AG20443 (cell line): ENCODE measurements at regions not wholly inside any gene's neighbourhood (a gene's known extent, or its start where the extent isn't known, plus 50 kb on each side); places are given as distances from the start of the nearest gene placed in this dataset.

Experiments used
- DNase-seq: peaks from one replicate; pipeline ENCODE4 v3.0.0; 2012; ENCODE audit warnings: low spot score, mixed read lengths

- DNase-seq: no peak
Measured at GRCh38 chr18:45266023-45266422, 349.3 kb upstream of the SLC14A2 start.

- DNase-seq: no peak
Measured at GRCh38 chr18:45267622-45268021, 347.7 kb upstream of the SLC14A2 start.

- no peak for DNase-seq
Measured at GRCh38 chr18:45268583-45268982, 346.7 kb upstream of the SLC14A2 start.

GRCh38 chr18:45270289-45270771 is 344.9 kb upstream of the SLC14A2 start:
- DNase-seq: no peak

GRCh38 chr18:45274026-45274425 is 341.2 kb upstream of the SLC14A2 start:
- no peak for DNase-seq

GRCh38 chr18:45275367-45276113 is 339.7 kb upstream of the SLC14A2 start:
- DNase-seq: no peak

- DNase-seq: no peak
Measured at GRCh38 chr18:45276878-45277277, 338.4 kb upstream of the SLC14A2 start.

- DNase-seq: no peak
Measured at GRCh38 chr18:45277908-45278307, 337.4 kb upstream of the SLC14A2 start.

- no peak for DNase-seq
Measured at GRCh38 chr18:45280481-45281276, 334.6 kb upstream of the SLC14A2 start.

GRCh38 chr18:45282101-45282812 is 333.0 kb upstream of the SLC14A2 start:
- DNase-seq: peak; percentile 15

- no peak for DNase-seq
Measured at GRCh38 chr18:45284174-45284573, 331.1 kb upstream of the SLC14A2 start.

GRCh38 chr18:45284851-45285250 is 330.4 kb upstream of the SLC14A2 start:
- no peak for DNase-seq

- no peak for DNase-seq
Measured at GRCh38 chr18:45285251-45285650, 330.0 kb upstream of the SLC14A2 start.

GRCh38 chr18:45286431-45286830 is 328.8 kb upstream of the SLC14A2 start:
- DNase-seq: no peak

GRCh38 chr18:45287531-45287930 is 327.7 kb upstream of the SLC14A2 start:
- no peak for DNase-seq

- DNase-seq: no peak
Measured at GRCh38 chr18:45290364-45290763, 324.9 kb upstream of the SLC14A2 start.

- DNase-seq: no peak
Measured at GRCh38 chr18:45291621-45292615, 323.4 kb upstream of the SLC14A2 start.

- no peak for DNase-seq
Measured at GRCh38 chr18:45295388-45295787, 319.9 kb upstream of the SLC14A2 start.

- no peak for DNase-seq
Measured at GRCh38 chr18:45298986-45299385, 316.3 kb upstream of the SLC14A2 start.

GRCh38 chr18:45303026-45303425 is 312.2 kb upstream of the SLC14A2 start:
- DNase-seq: no peak

GRCh38 chr18:45304558-45304957 is 310.7 kb upstream of the SLC14A2 start:
- no peak for DNase-seq
